ENCODE measurements at regions not wholly inside any gene's neighbourhood (a gene's known extent, or its start where the extent isn't known, plus 50 kb on each side); places are given as distances from the start of the nearest gene placed in this dataset.

GRCh38 chr22:49017482-49018329, 810.0 kb downstream of the BRD1 start:
- DNase-seq (ENCODE audit: low read depth in 3 of 3): no peak

- no peak for DNase-seq (ENCODE audit: low read depth in 3 of 3)
Observed at GRCh38 chr22:49016909-49017481, 810.7 kb downstream of the BRD1 start.

GRCh38 chr22:49015993-49016908, 811.4 kb downstream of the BRD1 start:
- DNase-seq (ENCODE audit: low read depth in 3 of 3): no peak

GRCh38 chr22:49015459-49015858, 812.2 kb downstream of the BRD1 start:
- no peak for DNase-seq (ENCODE audit: low read depth in 3 of 3)

GRCh38 chr22:49014227-49015201, 813.2 kb downstream of the BRD1 start:
- DNase-seq (ENCODE audit: low read depth in 3 of 3): no peak

GRCh38 chr22:49013707-49014106, 814.0 kb downstream of the BRD1 start:
- no peak for DNase-seq (ENCODE audit: low read depth in 3 of 3)

GRCh38 chr22:49012712-49013395, 814.8 kb downstream of the BRD1 start:
- no peak for DNase-seq (ENCODE audit: low read depth in 3 of 3)

GRCh38 chr22:49011769-49012648, 815.7 kb downstream of the BRD1 start:
- no peak for DNase-seq (ENCODE audit: low read depth in 3 of 3)

- no peak for DNase-seq (ENCODE audit: low read depth in 3 of 3)
Observed at GRCh38 chr22:49011379-49011768, 816.3 kb downstream of the BRD1 start.

- DNase-seq (ENCODE audit: low read depth in 3 of 3): no peak
Observed at GRCh38 chr22:49010901-49011300, 816.8 kb downstream of the BRD1 start.

- no peak for DNase-seq (ENCODE audit: low read depth in 3 of 3)
Observed at GRCh38 chr22:49010070-49010863, 817.4 kb downstream of the BRD1 start.

- DNase-seq (ENCODE audit: low read depth in 3 of 3): no peak
Observed at GRCh38 chr22:49009359-49010063, 818.2 kb downstream of the BRD1 start.

- no peak for DNase-seq (ENCODE audit: low read depth in 3 of 3)
Observed at GRCh38 chr22:49008682-49009235, 818.9 kb downstream of the BRD1 start.

- no peak for DNase-seq (ENCODE audit: low read depth in 3 of 3)
Observed at GRCh38 chr22:49007013-49007653, 820.5 kb downstream of the BRD1 start.

- DNase-seq (ENCODE audit: low read depth in 3 of 3): no peak
Observed at GRCh38 chr22:49006207-49007012, 821.3 kb downstream of the BRD1 start.

- DNase-seq (ENCODE audit: low read depth in 3 of 3): no peak
Observed at GRCh38 chr22:49005557-49005956, 822.1 kb downstream of the BRD1 start.
